ENCODE measurements at regions not wholly inside any gene's neighbourhood (a gene's known extent, or its start where the extent isn't known, plus 50 kb on each side); places are given as distances from the start of the nearest gene placed in this dataset.
"Not testable (repeated sequence)": the region's sequence is repeated elsewhere in the genome, so short reads cannot be mapped to it uniquely, and the experiment has no call there.

DNA sequence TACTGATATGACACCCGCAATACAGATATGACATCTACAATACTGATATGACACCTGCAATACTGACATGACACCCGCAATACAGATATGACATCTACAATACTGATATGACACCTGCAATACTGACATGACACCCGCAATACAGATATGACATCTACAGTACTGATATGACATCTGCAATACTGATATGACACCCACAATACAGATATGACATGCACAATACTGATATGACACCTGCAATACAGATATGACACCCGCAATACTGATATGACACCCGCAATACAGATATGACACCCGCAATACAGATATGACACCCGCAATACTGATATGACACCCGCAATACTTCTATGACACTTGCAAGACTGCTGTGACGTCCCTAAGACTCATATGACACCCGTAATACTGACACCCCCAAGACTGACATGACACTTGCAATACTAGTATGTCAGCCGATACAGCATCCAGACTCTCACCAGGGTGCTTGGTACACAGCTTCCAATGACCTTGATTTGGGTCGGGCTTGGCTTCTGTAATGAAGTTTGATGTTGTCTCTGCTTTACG, 114.1 kb downstream of the MRPL57 start:
- not testable (repeated sequence) for TF ChIP-seq ARNTL (CRISPR knock-in tag; IDR thresholded peaks at IDR 0.05; ENCODE audit: borderline replicate concordance, low read depth); CREB5 (CRISPR knock-in tag; IDR thresholded peaks at IDR 0.05; ENCODE audit: low read depth); OSR1 (CRISPR knock-in tag; IDR thresholded peaks at IDR 0.05); ZFP30 (CRISPR knock-in tag; IDR thresholded peaks at IDR 0.05)
